Activated T-helper 1 cell treated with anti-CD3 and anti-CD28 coated beads, Interleukin-12 subunit alpha, Interleukin-12 subunit beta, Interleukin-2, Interleukin-4 antibody, amounts not matched to agents 30 ng/mL and 10 ng/mL and 1 ng/mL, durations not matched to agents 14 hours and 24 hours and 36 hours (primary cell): ENCODE measurements at regions not wholly inside any gene's neighbourhood (a gene's known extent, or its start where the extent isn't known, plus 50 kb on each side); places are given as distances from the start of the nearest gene placed in this dataset.

Source experiments
- DNase-seq: peaks from one replicate; pipeline ENCODE4 v3.0.0; 2021; ENCODE audit warnings: low spot score
- H3K27ac Mint-ChIP-seq: one replicate; pipeline ENCODE4 v1.8.0; 2021; ENCODE audit warnings: mild to moderate bottlenecking, mixed read lengths
- H3K27me3 Mint-ChIP-seq: one replicate; pipeline ENCODE4 v1.8.0; 2022; ENCODE audit warnings: mild to moderate bottlenecking, moderate library complexity, mixed read lengths; ENCODE audit not compliant: insufficient read depth
- H3K36me3 Mint-ChIP-seq: one replicate; pipeline ENCODE4 v1.8.0; 2021; ENCODE audit warnings: low read depth, mixed read lengths
- H3K4me1 Mint-ChIP-seq: one replicate; pipeline ENCODE4 v1.8.0; 2021; ENCODE audit warnings: low read depth, mixed read lengths
- H3K4me3 Mint-ChIP-seq: one replicate; pipeline ENCODE4 v1.8.0; 2021; ENCODE audit warnings: mild to moderate bottlenecking, moderate library complexity, mixed read lengths
- H3K9me3 Mint-ChIP-seq: one replicate; pipeline ENCODE4 v1.8.0; 2021; ENCODE audit warnings: mixed read lengths
- intact Hi-C: fragments of 100-400 bp; cut with micrococcal nuclease; formaldehyde crosslinking; loops from one replicate; pipeline ENCODE4 v1.15.1; 2024

GRCh38 chr4:62344474-62344873 is 1144.3 kb downstream of the ADGRL3 start:
- H3K36me3 Mint-ChIP-seq, result no peaks in the 10 kb centered on the region
- H3K27me3 Mint-ChIP-seq, result no peaks in the 10 kb centered on the region
- intact Hi-C loops, result no loop called here
- no peaks in the 10 kb centered on the region for H3K4me1 Mint-ChIP-seq
- H3K9me3 Mint-ChIP-seq, result peaks cover 23% of the 10 kb centered on the region
- no peak for DNase-seq
- no peak overlapping the region for H3K27ac Mint-ChIP-seq
- H3K4me3 Mint-ChIP-seq, result no peak overlapping the region

- intact Hi-C loops, result no loop called here
- no peaks in the 10 kb centered on the region for H3K36me3 Mint-ChIP-seq
- peaks cover 36% of the 10 kb centered on the region for H3K9me3 Mint-ChIP-seq
- no peaks in the 10 kb centered on the region for H3K27me3 Mint-ChIP-seq
- H3K27ac Mint-ChIP-seq, result no peak overlapping the region
- no peaks in the 10 kb centered on the region for H3K4me1 Mint-ChIP-seq
- no peak overlapping the region for H3K4me3 Mint-ChIP-seq
- no peak for DNase-seq
Observed at GRCh38 chr4:62342346-62342745, 1142.2 kb downstream of the ADGRL3 start.

- DNase-seq, result no peak
- Mint-ChIP-seq H3K27ac (no peak overlapping the region), H3K4me3 (no peak overlapping the region), H3K4me1 (no peaks in the 10 kb centered on the region), H3K9me3 (peaks cover 15% of the 10 kb centered on the region), H3K27me3 (no peaks in the 10 kb centered on the region), H3K36me3 (no peaks in the 10 kb centered on the region)
- intact Hi-C loops, result no loop called here
Observed at GRCh38 chr4:62328526-62328925, 1128.4 kb downstream of the ADGRL3 start.

- intact Hi-C loops, result no loop called here
- no peak overlapping the region for H3K27ac Mint-ChIP-seq
- no peaks in the 10 kb centered on the region for H3K27me3 Mint-ChIP-seq
- no peak overlapping the region for H3K4me3 Mint-ChIP-seq
- DNase-seq, result no peak
- H3K36me3 Mint-ChIP-seq, result no peaks in the 10 kb centered on the region
- peaks cover 11% of the 10 kb centered on the region for H3K9me3 Mint-ChIP-seq
- H3K4me1 Mint-ChIP-seq, result no peaks in the 10 kb centered on the region
Observed at GRCh38 chr4:62327612-62328297, 1127.6 kb downstream of the ADGRL3 start.

- no peaks in the 10 kb centered on the region for H3K36me3 Mint-ChIP-seq
- H3K4me1 Mint-ChIP-seq, result no peaks in the 10 kb centered on the region
- intact Hi-C loops, result no loop called here
- no peak overlapping the region for H3K4me3 Mint-ChIP-seq
- DNase-seq, result no peak
- H3K27ac Mint-ChIP-seq, result no peak overlapping the region
- no peaks in the 10 kb centered on the region for H3K27me3 Mint-ChIP-seq
- peaks cover 5% of the 10 kb centered on the region for H3K9me3 Mint-ChIP-seq
Observed at GRCh38 chr4:62324215-62324614, 1124.1 kb downstream of the ADGRL3 start.

- Mint-ChIP-seq H3K9me3 (no peaks in the 10 kb centered on the region), H3K27ac (no peak overlapping the region), H3K36me3 (no peaks in the 10 kb centered on the region), H3K4me1 (no peaks in the 10 kb centered on the region), H3K27me3 (no peaks in the 10 kb centered on the region), H3K4me3 (no peak overlapping the region)
- intact Hi-C loops, result no loop called here
- DNase-seq, result no peak
Observed at GRCh38 chr4:62320612-62321011, 1120.5 kb downstream of the ADGRL3 start.

GRCh38 chr4:62302710-62303109 is 1102.6 kb downstream of the ADGRL3 start:
- DNase-seq, result no peak
- H3K36me3 Mint-ChIP-seq, result no peaks in the 10 kb centered on the region
- peaks cover 8% of the 10 kb centered on the region for H3K9me3 Mint-ChIP-seq
- no peak overlapping the region for H3K4me3 Mint-ChIP-seq
- no peak overlapping the region for H3K27ac Mint-ChIP-seq
- no peaks in the 10 kb centered on the region for H3K4me1 Mint-ChIP-seq
- intact Hi-C loops, result no loop called here
- H3K27me3 Mint-ChIP-seq, result no peaks in the 10 kb centered on the region

- no peaks in the 10 kb centered on the region for H3K36me3 Mint-ChIP-seq
- H3K4me1 Mint-ChIP-seq, result no peaks in the 10 kb centered on the region
- no peak overlapping the region for H3K27ac Mint-ChIP-seq
- intact Hi-C loops, result no loop called here
- no peak overlapping the region for H3K4me3 Mint-ChIP-seq
- DNase-seq, result no peak
- H3K9me3 Mint-ChIP-seq, result peaks cover 8% of the 10 kb centered on the region
- H3K27me3 Mint-ChIP-seq, result no peaks in the 10 kb centered on the region
Observed at GRCh38 chr4:62301500-62301899, 1101.4 kb downstream of the ADGRL3 start.

GRCh38 chr4:62293551-62293950 is 1093.4 kb downstream of the ADGRL3 start:
- peaks cover 7% of the 10 kb centered on the region for H3K9me3 Mint-ChIP-seq
- H3K27ac Mint-ChIP-seq, result no peak overlapping the region
- H3K27me3 Mint-ChIP-seq, result no peaks in the 10 kb centered on the region
- DNase-seq, result no peak
- no peak overlapping the region for H3K4me3 Mint-ChIP-seq
- H3K4me1 Mint-ChIP-seq, result no peaks in the 10 kb centered on the region
- no peaks in the 10 kb centered on the region for H3K36me3 Mint-ChIP-seq
- intact Hi-C loops, result no loop called here

GRCh38 chr4:62292911-62293310 is 1092.8 kb downstream of the ADGRL3 start:
- Mint-ChIP-seq H3K27ac (no peak overlapping the region), H3K4me3 (no peak overlapping the region), H3K27me3 (no peaks in the 10 kb centered on the region), H3K9me3 (peaks cover 7% of the 10 kb centered on the region), H3K36me3 (no peaks in the 10 kb centered on the region), H3K4me1 (no peaks in the 10 kb centered on the region)
- intact Hi-C loops, result no loop called here
- no peak for DNase-seq

- Mint-ChIP-seq H3K4me3 (no peak overlapping the region), H3K27ac (no peak overlapping the region), H3K36me3 (no peaks in the 10 kb centered on the region), H3K27me3 (no peaks in the 10 kb centered on the region), H3K4me1 (no peaks in the 10 kb centered on the region), H3K9me3 (peaks cover 7% of the 10 kb centered on the region)
- DNase-seq, result no peak
- intact Hi-C loops, result no loop called here
Observed at GRCh38 chr4:62288808-62289541, 1088.8 kb downstream of the ADGRL3 start.

GRCh38 chr4:62285026-62285425 is 1084.9 kb downstream of the ADGRL3 start:
- Mint-ChIP-seq H3K9me3 (peaks cover 4% of the 10 kb centered on the region), H3K4me1 (no peaks in the 10 kb centered on the region), H3K27me3 (no peaks in the 10 kb centered on the region), H3K36me3 (no peaks in the 10 kb centered on the region), H3K4me3 (no peak overlapping the region), H3K27ac (no peak overlapping the region)
- no peak for DNase-seq
- intact Hi-C loops, result no loop called here

- H3K4me3 Mint-ChIP-seq, result no peak overlapping the region
- H3K9me3 Mint-ChIP-seq, result peaks cover 14% of the 10 kb centered on the region
- no peaks in the 10 kb centered on the region for H3K4me1 Mint-ChIP-seq
- no peak for DNase-seq
- no peak overlapping the region for H3K27ac Mint-ChIP-seq
- no peaks in the 10 kb centered on the region for H3K36me3 Mint-ChIP-seq
- H3K27me3 Mint-ChIP-seq, result no peaks in the 10 kb centered on the region
- intact Hi-C loops, result no loop called here
Observed at GRCh38 chr4:62279689-62280088, 1079.6 kb downstream of the ADGRL3 start.
